B cell (primary cell): ENCODE measurements at regions not wholly inside any gene's neighbourhood (a gene's known extent, or its start where the extent isn't known, plus 50 kb on each side); places are given as distances from the start of the nearest gene placed in this dataset.

ENCODE experiments used
- ATAC-seq: fragments of 200-7000 bp; cut with Tn5 transposase; one replicate; pipeline ENCODE4 v1.10.0; 2021; ENCODE audit warnings: low read depth, mild to moderate bottlenecking, moderate number of reproducible peaks, moderate library complexity
- CTCF ChIA-PET: fragments of 350-600 bp; sonication (Branson Sonifier 250); formaldehyde crosslinking; loops from one replicate; lab custom pipeline; 2021; ENCODE audit warnings: antibody characterized with exemption, inconsistent platforms; lab: Charles Lee
- POLR2A ChIA-PET: fragments of 350-600 bp; sonication (Branson Sonifier 250); formaldehyde crosslinking; loops from one replicate; lab custom pipeline; 2021; ENCODE audit warnings: antibody characterized with exemption; lab: Charles Lee
- DNase-seq: peaks from one replicate; pipeline ENCODE4 v3.0.0; 2013
- H2AFZ ChIP-seq: 2 replicates; pipeline ENCODE4 v1.6.1; 2012; ENCODE audit warnings: mild to moderate bottlenecking, low read depth, low read length; ENCODE audit not compliant: insufficient read depth, poor library complexity, severe bottlenecking
- H3K27ac ChIP-seq, 2 donors: 1 replicate in 1 of 2; 2 replicates in 1 of 2; pipeline ENCODE4 v1.5.1; 2012 to 2013; ENCODE audit warnings: low read length in 2 of 2, mild to moderate bottlenecking in 2 of 2, moderate library complexity in 1 of 2
- H3K27me3 ChIP-seq, 4 experiments: fragments of 200-600 bp in 1 of 4; sonication (generic) in 1 of 4; replicated peaks in 1 of 4; 1 replicate in 2 of 4; 2 replicates in 2 of 4; pipeline versions ENCODE4 v1.6.1 to v1.7.0; 2013 to 2016; ENCODE audit warnings: low read length in 3 of 4, mild to moderate bottlenecking in 2 of 4, mixed read lengths in 1 of 4, moderate library complexity in 1 of 4; ENCODE audit not compliant: insufficient read depth in 4 of 4, control insufficient read depth in 3 of 4; ENCODE audit errors: control extremely low read depth in 1 of 4
- H3K36me3 ChIP-seq, 2 experiments: replicated peaks in 1 of 2; 1 replicate in 1 of 2; 2 replicates in 1 of 2; pipeline versions ENCODE4 v1.6.1 to v1.7.1; 2013; ENCODE audit warnings: low read length in 1 of 2; ENCODE audit not compliant: insufficient read depth in 2 of 2, control insufficient read depth in 1 of 2; ENCODE audit errors: control extremely low read depth in 1 of 2, extremely low read depth in 1 of 2
- H3K4me1 ChIP-seq, 2 donors: fragments of 200-600 bp in 1 of 2; sonication (generic) in 1 of 2; 1 replicate in 1 of 2; 2 replicates in 1 of 2; pipeline versions ENCODE4 v1.5.1 to v1.6.1; 2013 to 2017; ENCODE audit warnings: low read length in 2 of 2; ENCODE audit not compliant: control insufficient read depth in 2 of 2, insufficient read depth in 2 of 2
- H3K4me2 ChIP-seq: replicated peaks from 2 replicates; pipeline ENCODE3; 2012; ENCODE audit warnings: mild to moderate bottlenecking, low read depth, low read length; ENCODE audit not compliant: poor library complexity, severe bottlenecking
- H3K4me3 ChIP-seq, 5 experiments: fragments of 200-600 bp in 1 of 5; sonication (generic) in 1 of 5; 1 replicate in 3 of 5; 2 replicates in 2 of 5; pipeline versions ENCODE4 v1.5.1 to v1.7.0; 2011 to 2016; ENCODE audit warnings: low read length in 4 of 5, mild to moderate bottlenecking in 4 of 5, low read depth in 2 of 5, control low read depth in 1 of 5, moderate library complexity in 1 of 5; ENCODE audit not compliant: insufficient read depth in 1 of 5; ENCODE audit errors: control extremely low read depth in 1 of 5, extremely low read depth in 1 of 5
- H3K79me2 ChIP-seq: fragments of 200-600 bp; sonication (generic); one replicate; pipeline ENCODE4 v1.6.0; 2016; ENCODE audit warnings: low read length; ENCODE audit not compliant: control insufficient read depth, insufficient read depth
- H3K9ac ChIP-seq: fragments of 200-600 bp; sonication (generic); 2 replicates; pipeline ENCODE4 v1.6.1; 2017; ENCODE audit warnings: mild to moderate bottlenecking, low read length, moderate library complexity
- H3K9me3 ChIP-seq, 3 donors: one replicate each; pipeline versions ENCODE4 v1.6.1 to v1.7.1; 2013; ENCODE audit warnings: low read length in 2 of 3; ENCODE audit not compliant: control insufficient read depth in 2 of 3, insufficient read depth in 1 of 3; ENCODE audit errors: control extremely low read depth in 1 of 3
- H4K20me1 ChIP-seq: 2 replicates; pipeline ENCODE4 v1.6.0; 2012; ENCODE audit warnings: mild to moderate bottlenecking, low read length; ENCODE audit not compliant: insufficient read depth, control insufficient read depth, poor library complexity, severe bottlenecking
- H3K27ac Mint-ChIP-seq: one replicate; pipeline ENCODE4 v1.8.0; 2021; ENCODE audit warnings: mixed read lengths
- H3K27me3 Mint-ChIP-seq: one replicate; pipeline ENCODE4 v1.8.0; 2021; ENCODE audit warnings: mixed read lengths
- H3K4me1 Mint-ChIP-seq: one replicate; pipeline ENCODE4 v1.8.0; 2021; ENCODE audit warnings: mixed read lengths
- H3K4me3 Mint-ChIP-seq: one replicate; pipeline ENCODE4 v1.8.0; 2021; ENCODE audit warnings: mixed read lengths
- H3K9me3 Mint-ChIP-seq: one replicate; pipeline ENCODE4 v1.8.0; 2022; ENCODE audit warnings: mixed read lengths; ENCODE audit not compliant: insufficient read depth
- CTCF ChIP-seq: fragments of 200-600 bp; IDR thresholded peaks from one replicate; pipeline ENCODE4 v1.8.0; 2022; ENCODE audit warnings: antibody characterized with exemption, mild to moderate bottlenecking
- EZH2 ChIP-seq: IDR thresholded peaks from 2 replicates; pipeline ENCODE4 v1.6.1; 2012; ENCODE audit warnings: borderline replicate concordance, low read depth, mild to moderate bottlenecking, moderate library complexity, low read length; ENCODE audit not compliant: insufficient read depth, poor library complexity, severe bottlenecking
- WGBS: methylation state at CpG from one replicate; pipeline ENCODE4 v1.1.5; 2013; ENCODE audit warnings: missing lambda C conversion rate; ENCODE audit not compliant: insufficient coverage; 5-methylcytosine and 5-hydroxymethylcytosine counted together
- intact Hi-C: fragments of 100-400 bp; cut with micrococcal nuclease; formaldehyde crosslinking; loops from one replicate; pipeline ENCODE4 v1.10.0; 2022

- DNase-seq: no peak
- Histone ChIP-seq H3K9me3 (peaks cover 0 to 6% (median 0%) of the 10 kb centered on the region in 3 donors), H4K20me1 (no peaks in the 10 kb centered on the region), H3K9ac (no peak overlapping the region), H2AFZ (no peak overlapping the region), H3K36me3 (no peaks in the 10 kb centered on the region), H3K79me2 (no peaks in the 10 kb centered on the region), H3K4me3 (no peak overlapping the region), H3K4me1 (no peaks in the 10 kb centered on the region), H3K27ac (no peak overlapping the region), H3K4me2 (no peak overlapping the region), H3K27me3 (no peaks in the 10 kb centered on the region)
- 100% methylated on average over 1 of the region's 3 CpGs for WGBS
- Mint-ChIP-seq H3K27ac (no peak overlapping the region), H3K9me3 (no peaks in the 10 kb centered on the region), H3K4me1 (no peaks in the 10 kb centered on the region), H3K4me3 (no peak overlapping the region), H3K27me3 (no peaks in the 10 kb centered on the region)
- CTCF ChIA-PET: no interaction called here
- intact Hi-C loops: no loop called here
- ATAC-seq: no peak
- TF ChIP-seq CTCF (no peak), EZH2 (no peak)
- POLR2A ChIA-PET: no interaction called here
Observed at GRCh38 chr6:119436583-119436982, 87.0 kb upstream of the MAN1A1 start.

GRCh38 chr6:119431799-119432198 is 82.2 kb upstream of the MAN1A1 start:
- Mint-ChIP-seq H3K9me3 (no peaks in the 10 kb centered on the region), H3K4me3 (no peak overlapping the region), H3K27ac (no peak overlapping the region), H3K27me3 (no peaks in the 10 kb centered on the region), H3K4me1 (no peaks in the 10 kb centered on the region)
- H3K27me3 ChIP-seq: no peaks in the 10 kb centered on the region
- no peak overlapping the region for H2AFZ ChIP-seq
- H4K20me1 ChIP-seq: no peaks in the 10 kb centered on the region
- no peak overlapping the region for H3K9ac ChIP-seq
- no peaks in the 10 kb centered on the region for H3K9me3 ChIP-seq
- WGBS: no CpG with 5 or more reads among the region's 1 CpG
- ATAC-seq: no peak
- no peaks in the 10 kb centered on the region for H3K79me2 ChIP-seq
- H3K4me3 ChIP-seq: no peak overlapping the region
- H3K27ac ChIP-seq: no peak overlapping the region
- H3K4me2 ChIP-seq: no peak overlapping the region
- no peak for DNase-seq
- CTCF ChIA-PET: no interaction called here
- TF ChIP-seq CTCF (no peak), EZH2 (no peak)
- POLR2A ChIA-PET: no interaction called here
- intact Hi-C loops: no loop called here
- H3K4me1 ChIP-seq: no peaks in the 10 kb centered on the region
- no peaks in the 10 kb centered on the region for H3K36me3 ChIP-seq
